Suprapubic skin (tissue), 4 donors: ENCODE measurements at regions not wholly inside any gene's neighbourhood (a gene's known extent, or its start where the extent isn't known, plus 50 kb on each side); places are given as distances from the start of the nearest gene placed in this dataset.

ENCODE experiments used
- DNase-seq, 2 donors: peaks; one replicate each; pipeline ENCODE4 v3.0.0-alpha.2; 2019; ENCODE audit warnings: low spot score in 2 of 2
- H3K27ac ChIP-seq: fragments of 200-600 bp; sonication (generic); one replicate; pipeline ENCODE4 v1.5.1; 2019
- H3K27me3 ChIP-seq: fragments of 200-600 bp; sonication (generic); one replicate; pipeline ENCODE4 v1.5.1; 2019
- H3K36me3 ChIP-seq: fragments of 200-600 bp; sonication (generic); one replicate; pipeline ENCODE4 v1.5.1; 2019
- H3K4me1 ChIP-seq: fragments of 200-600 bp; sonication (generic); one replicate; pipeline ENCODE4 v1.5.1; 2019
- H3K4me3 ChIP-seq: fragments of 200-600 bp; sonication (generic); one replicate; pipeline ENCODE4 v1.5.1; 2019; ENCODE audit warnings: mild to moderate bottlenecking
- H3K9me3 ChIP-seq: fragments of 200-600 bp; sonication (generic); one replicate; pipeline ENCODE4 v1.5.1; 2019
- EP300 ChIP-seq: sonication (generic); formaldehyde crosslinking; IDR thresholded peaks from one replicate; pipeline ENCODE4 v1.6.1; 2017; ENCODE audit warnings: antibody characterized with exemption
- POLR2A ChIP-seq, 2 donors: fragments of 450-650 bp; IDR thresholded peaks; one replicate each; pipeline ENCODE4 v1.6.1; 2017; ENCODE audit warnings: antibody characterized with exemption in 2 of 2, mild to moderate bottlenecking in 2 of 2, moderate library complexity in 2 of 2
- POLR2AphosphoS5 ChIP-seq, 3 donors: sonication (generic); formaldehyde crosslinking; IDR thresholded peaks; one replicate each; pipeline ENCODE4 v1.6.1; 2017; ENCODE audit warnings: antibody characterized with exemption in 3 of 3
- WGBS: methylation state at CpG from one replicate; pipeline ENCODE4 v1.1.5; 2018; 5-methylcytosine and 5-hydroxymethylcytosine counted together
- TF ChIP-seq, protein P1 (sequence below), 2 donors: fragments of 200-600 bp in 1 of 2; fragments of 450-650 bp in 1 of 2; sonication (generic) in 1 of 2; IDR thresholded peaks; one replicate each; pipeline ENCODE4 v1.5.1; 2016 to 2019; ENCODE audit warnings: antibody characterized with exemption in 2 of 2, mild to moderate bottlenecking in 1 of 2, moderate library complexity in 1 of 2

DNA sequence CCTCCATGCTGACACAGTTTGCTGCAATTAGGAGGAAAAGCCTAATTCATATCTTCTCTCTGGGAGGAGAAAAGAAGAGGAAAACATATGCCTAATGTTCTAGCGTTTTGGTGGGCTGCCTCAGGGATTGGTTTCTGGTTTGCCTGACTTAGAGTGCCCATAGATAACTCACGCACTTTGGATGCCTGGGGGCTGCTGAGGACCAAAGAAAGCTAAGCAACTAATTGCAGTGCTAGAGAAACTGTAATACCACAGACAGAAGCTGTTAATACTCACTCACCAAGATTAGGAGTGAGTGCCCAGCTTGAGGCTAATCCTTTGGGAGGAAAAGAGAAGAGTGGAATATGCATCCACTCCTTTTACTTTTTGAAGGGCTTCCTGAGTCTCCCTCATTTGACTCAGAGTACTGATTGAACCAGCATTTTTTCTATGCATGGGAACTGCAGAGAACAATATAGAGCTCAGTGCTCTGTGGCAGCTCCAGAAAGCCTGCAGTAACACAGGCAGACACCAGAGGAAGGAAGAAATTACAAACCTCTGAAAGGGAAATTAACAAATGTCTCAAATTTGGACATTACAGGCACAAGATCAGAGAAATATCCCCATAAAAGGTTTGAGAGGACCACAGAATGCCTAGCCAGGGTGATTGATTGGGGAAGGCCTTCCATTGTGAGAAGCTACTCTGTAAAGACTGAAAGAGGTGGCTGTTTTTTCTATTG lies 666.4 kb downstream of the OLFM4 start:
- Histone ChIP-seq H3K27me3 (no peaks in the 10 kb centered on the region), H3K4me1 (no peaks in the 10 kb centered on the region), H3K9me3 (peaks cover 6% of the 10 kb centered on the region), H3K36me3 (no peaks in the 10 kb centered on the region), H3K4me3 (no peak overlapping the region), H3K27ac (no peak overlapping the region)
- TF ChIP-seq, protein P1, sequence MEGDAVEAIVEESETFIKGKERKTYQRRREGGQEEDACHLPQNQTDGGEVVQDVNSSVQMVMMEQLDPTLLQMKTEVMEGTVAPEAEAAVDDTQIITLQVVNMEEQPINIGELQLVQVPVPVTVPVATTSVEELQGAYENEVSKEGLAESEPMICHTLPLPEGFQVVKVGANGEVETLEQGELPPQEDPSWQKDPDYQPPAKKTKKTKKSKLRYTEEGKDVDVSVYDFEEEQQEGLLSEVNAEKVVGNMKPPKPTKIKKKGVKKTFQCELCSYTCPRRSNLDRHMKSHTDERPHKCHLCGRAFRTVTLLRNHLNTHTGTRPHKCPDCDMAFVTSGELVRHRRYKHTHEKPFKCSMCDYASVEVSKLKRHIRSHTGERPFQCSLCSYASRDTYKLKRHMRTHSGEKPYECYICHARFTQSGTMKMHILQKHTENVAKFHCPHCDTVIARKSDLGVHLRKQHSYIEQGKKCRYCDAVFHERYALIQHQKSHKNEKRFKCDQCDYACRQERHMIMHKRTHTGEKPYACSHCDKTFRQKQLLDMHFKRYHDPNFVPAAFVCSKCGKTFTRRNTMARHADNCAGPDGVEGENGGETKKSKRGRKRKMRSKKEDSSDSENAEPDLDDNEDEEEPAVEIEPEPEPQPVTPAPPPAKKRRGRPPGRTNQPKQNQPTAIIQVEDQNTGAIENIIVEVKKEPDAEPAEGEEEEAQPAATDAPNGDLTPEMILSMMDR (IDR thresholded peaks at IDR 0.05), result no peak
- no peak for TF ChIP-seq EP300
- no peak for TF ChIP-seq POLR2AphosphoS5 (IDR thresholded peaks at IDR 0.05)
- no peak for TF ChIP-seq POLR2A (IDR thresholded peaks at IDR 0.05)
- no peak for DNase-seq
- 38% methylated on average over 2 of the region's 2 CpGs for WGBS

DNA sequence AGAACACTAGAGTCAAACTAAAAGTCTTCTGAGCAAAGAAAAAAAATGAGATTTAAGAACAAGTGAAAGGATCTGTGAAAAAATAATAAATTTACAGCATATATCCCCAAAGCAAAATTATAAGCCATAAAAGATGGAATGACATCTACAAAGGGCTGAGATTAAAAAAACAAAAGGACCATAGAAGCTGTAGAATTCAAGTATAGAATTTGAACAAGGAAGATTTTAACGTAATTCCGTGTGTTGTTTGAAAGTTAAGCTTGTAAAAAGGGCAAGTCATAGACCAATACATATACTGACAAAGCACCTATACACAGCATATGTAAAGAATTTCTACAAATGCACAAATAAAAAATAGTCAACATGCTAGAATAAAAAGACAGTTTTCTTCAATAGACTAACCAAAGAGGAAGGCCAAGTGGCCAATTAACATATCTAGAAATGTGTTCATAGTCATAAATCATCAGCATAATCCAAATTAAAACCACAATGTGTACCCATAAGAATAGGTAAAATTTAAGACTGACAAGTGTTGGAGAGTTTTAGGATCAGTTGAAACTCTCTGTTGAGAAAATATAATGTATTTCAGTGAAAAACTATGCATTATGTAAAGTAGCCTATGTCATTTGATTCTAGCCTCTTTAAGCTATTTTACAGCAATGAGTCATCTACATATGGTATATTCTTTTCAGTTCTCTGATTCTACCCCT lies 674.9 kb downstream of the OLFM4 start:
- Histone ChIP-seq H3K27ac (no peak overlapping the region), H3K4me3 (no peak overlapping the region), H3K4me1 (no peaks in the 10 kb centered on the region), H3K9me3 (peaks cover 4% of the 10 kb centered on the region), H3K36me3 (no peaks in the 10 kb centered on the region), H3K27me3 (no peaks in the 10 kb centered on the region)
- TF ChIP-seq POLR2A (IDR thresholded peaks at IDR 0.05) (no peak), POLR2AphosphoS5 (IDR thresholded peaks at IDR 0.05) (no peak), EP300 (no peak)
- TF ChIP-seq, protein P1 (IDR thresholded peaks at IDR 0.05), result no peak
- no peak for DNase-seq
- WGBS, result 93% methylated on average over 2 of the region's 2 CpGs

DNA sequence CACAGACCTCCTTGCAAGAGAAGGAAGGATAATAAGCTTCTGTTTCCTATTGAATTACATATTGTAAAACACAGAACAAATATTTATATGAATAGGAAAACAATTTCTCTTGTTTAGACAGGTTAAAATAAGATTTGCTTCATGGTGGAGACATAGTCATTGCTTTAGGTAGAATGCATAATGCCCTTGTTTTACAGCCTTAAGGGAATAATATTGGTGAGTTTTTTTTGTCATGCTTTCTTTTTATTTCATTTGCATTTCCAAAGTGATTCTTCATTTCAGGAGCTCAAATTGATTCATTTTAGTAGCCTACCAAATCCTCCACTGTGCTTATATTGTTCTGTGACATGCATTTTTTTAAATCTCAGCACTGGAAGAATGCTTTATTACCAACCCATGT lies 690.7 kb downstream of the OLFM4 start:
- Histone ChIP-seq H3K36me3 (no peaks in the 10 kb centered on the region), H3K4me1 (no peaks in the 10 kb centered on the region), H3K9me3 (peaks cover 3% of the 10 kb centered on the region), H3K4me3 (no peak overlapping the region), H3K27ac (no peak overlapping the region), H3K27me3 (no peaks in the 10 kb centered on the region)
- DNase-seq, result no peak
- TF ChIP-seq POLR2A (IDR thresholded peaks at IDR 0.05) (no peak), EP300 (no peak), POLR2AphosphoS5 (IDR thresholded peaks at IDR 0.05) (no peak)
- TF ChIP-seq, protein P1 (IDR thresholded peaks at IDR 0.05), result no peak

DNA sequence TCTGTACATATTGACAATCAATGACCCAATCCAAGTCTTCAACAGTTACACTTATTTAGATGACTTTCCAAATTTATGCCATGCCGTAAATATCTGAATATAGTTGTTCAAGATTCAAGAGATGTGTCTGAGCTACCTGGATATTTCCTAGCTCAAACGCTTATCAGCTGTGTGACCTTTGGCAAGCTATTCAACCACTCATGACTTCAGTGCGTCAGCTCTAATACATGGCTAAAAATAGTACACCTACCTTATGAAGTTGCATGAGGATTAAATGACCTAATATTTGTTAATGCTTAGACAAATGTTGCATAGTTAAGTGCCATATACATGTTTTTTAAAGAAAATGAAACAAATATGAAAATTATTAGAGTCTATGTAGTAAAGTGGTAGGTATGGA lies 704.1 kb downstream of the OLFM4 start:
- no peak for DNase-seq
- no peaks in the 10 kb centered on the region for H3K4me1 ChIP-seq
- TF ChIP-seq EP300 (no peak), POLR2A (IDR thresholded peaks at IDR 0.05) (no peak), POLR2AphosphoS5 (IDR thresholded peaks at IDR 0.05) (no peak)
- TF ChIP-seq, protein P1 (IDR thresholded peaks at IDR 0.05), result no peak
- H3K36me3 ChIP-seq, result no peaks in the 10 kb centered on the region
- H3K27me3 ChIP-seq, result no peaks in the 10 kb centered on the region
- H3K27ac ChIP-seq, result no peak overlapping the region
- WGBS, result 83% methylated on average over 3 of the region's 3 CpGs
- H3K9me3 ChIP-seq, result no peaks in the 10 kb centered on the region
- H3K4me3 ChIP-seq, result no peak overlapping the region

DNA sequence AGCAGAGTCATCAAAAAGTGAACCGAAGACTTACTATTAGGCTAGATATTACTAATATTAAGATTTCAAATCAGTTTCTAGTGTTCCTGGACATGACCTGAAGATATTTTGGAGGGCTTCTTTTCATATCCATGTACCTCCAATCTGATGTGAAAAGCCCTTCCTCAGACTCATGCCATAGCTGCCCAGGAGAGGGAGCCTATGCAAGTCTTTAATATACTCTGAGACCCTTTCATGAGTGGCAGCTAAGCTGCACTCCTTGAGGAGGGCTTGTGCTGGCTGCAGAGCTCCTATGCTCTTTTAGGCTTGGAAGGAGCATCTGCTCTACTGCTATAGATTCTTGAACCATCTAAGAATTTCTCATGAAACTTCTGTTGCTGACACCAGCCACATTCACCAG lies 715.3 kb downstream of the OLFM4 start:
- H3K27me3 ChIP-seq, result no peaks in the 10 kb centered on the region
- no peaks in the 10 kb centered on the region for H3K36me3 ChIP-seq
- H3K9me3 ChIP-seq, result no peaks in the 10 kb centered on the region
- H3K4me3 ChIP-seq, result no peak overlapping the region
- no peaks in the 10 kb centered on the region for H3K4me1 ChIP-seq
- no peak for DNase-seq
- H3K27ac ChIP-seq, result no peak overlapping the region
- TF ChIP-seq POLR2AphosphoS5 (IDR thresholded peaks at IDR 0.05) (no peak), POLR2A (IDR thresholded peaks at IDR 0.05) (no peak), EP300 (no peak)
- TF ChIP-seq, protein P1 (IDR thresholded peaks at IDR 0.05), result no peak
- WGBS, result 100% methylated on average over 1 of the region's 1 CpG
